ENCODE measurements at regions not wholly inside any gene's neighbourhood (a gene's known extent, or its start where the extent isn't known, plus 50 kb on each side); places are given as distances from the start of the nearest gene placed in this dataset.

GRCh38 chr2:167537743-167538142 lies 649.5 kb downstream of the XIRP2 start:
- no peak overlapping the region for H3K27ac ChIP-seq (ENCODE audit: low read depth in 2 of 2, low read length in 1 of 2)

GRCh38 chr2:167534443-167534842 lies 646.2 kb downstream of the XIRP2 start:
- no peak overlapping the region for H3K9ac ChIP-seq
- no peak overlapping the region for H3K4me2 ChIP-seq
- 37% methylated on average over 1 of the region's 1 CpG for WGBS (ENCODE audit: low lambda C conversion rate)
- CTCF ChIA-PET, result interaction anchor here (1.2 kb wide), 1 partner anchor 242 kb away, joined by 4 read pairs; no protein-coding TSS in a partner anchor
- no peaks in the 10 kb centered on the region for H3K79me2 ChIP-seq (ENCODE audit: insufficient read depth)
- POLR2A ChIA-PET, result no interaction called here
- H2AFZ ChIP-seq (ENCODE audit: low read depth), result no peak overlapping the region
- no peak overlapping the region for H3K27ac ChIP-seq (ENCODE audit: low read depth in 2 of 2, low read length in 1 of 2)
- TF ChIP-seq TCF12 (IDR thresholded peaks at IDR 0.05), result peak; percentile 5; the same call in 1 of the 2 replicates
- TF ChIP-seq CTCF (IDR thresholded peaks at IDR 0.05), result no peak
- H3K4me1 ChIP-seq (ENCODE audit: control insufficient read depth in 1 of 2, insufficient read depth in 2 of 2, low read depth in 1 of 2, low read length in 1 of 2), result no peaks in the 10 kb centered on the region
- no peaks in the 10 kb centered on the region for H3K27me3 ChIP-seq (ENCODE audit: insufficient read depth)
- peaks cover 4% of the 10 kb centered on the region for H3F3A ChIP-seq (replicated peaks; ENCODE audit: insufficient read depth)
- no peak overlapping the region for H3K4me3 ChIP-seq (ENCODE audit: low read depth in 2 of 2, low read length in 1 of 2)
- no peaks in the 10 kb centered on the region for H3K36me3 ChIP-seq (replicated peaks in 1 of 2; ENCODE audit: control insufficient read depth in 1 of 2, insufficient read depth in 2 of 2, low read length in 1 of 2)
- DNase-seq, result no peak
- H3K9me2 ChIP-seq, result no peaks in the 10 kb centered on the region
- H3K9me3 ChIP-seq, result no peaks in the 10 kb centered on the region
- no peaks in the 10 kb centered on the region for H4K20me1 ChIP-seq (ENCODE audit: insufficient read depth)

More at GRCh38 chr2:167537743-167538142, 649.5 kb downstream of the XIRP2 start:
- TF ChIP-seq IRF3 (IDR thresholded peaks at IDR 0.05; ENCODE audit: low read depth, low read length), result no peak
- 80% methylated on average over 4 of the region's 4 CpGs for WGBS (ENCODE audit: low lambda C conversion rate)
- Histone ChIP-seq H3K4me2 (no peak overlapping the region), H4K20me1 (ENCODE audit: insufficient read depth) (no peaks in the 10 kb centered on the region), H3K9me3 (no peaks in the 10 kb centered on the region), H3K4me3 (ENCODE audit: low read depth in 2 of 2, low read length in 1 of 2) (no peak overlapping the region), H3K4me1 (ENCODE audit: control insufficient read depth in 1 of 2, insufficient read depth in 2 of 2, low read depth in 1 of 2, low read length in 1 of 2) (no peaks in the 10 kb centered on the region), H3K27me3 (ENCODE audit: insufficient read depth) (no peaks in the 10 kb centered on the region), H3F3A (replicated peaks; ENCODE audit: insufficient read depth) (peaks cover 4% of the 10 kb centered on the region), H3K36me3 (replicated peaks in 1 of 2; ENCODE audit: control insufficient read depth in 1 of 2, insufficient read depth in 2 of 2, low read length in 1 of 2) (no peaks in the 10 kb centered on the region), H2AFZ (ENCODE audit: low read depth) (no peak overlapping the region), H3K9me2 (no peaks in the 10 kb centered on the region), H3K79me2 (ENCODE audit: insufficient read depth) (no peaks in the 10 kb centered on the region), H3K9ac (no peak overlapping the region)
- ChIA-PET POLR2A (no interaction called here), CTCF (no interaction called here)
- no peak for DNase-seq

- 43% methylated on average over 2 of the region's 2 CpGs for WGBS (ENCODE audit: low lambda C conversion rate)
- ChIA-PET CTCF (no interaction called here), POLR2A (interaction anchor here (0.6 kb wide), 1 partner anchor 32 kb away, joined by 4 read pairs; no protein-coding TSS in a partner anchor)
- TF ChIP-seq YY1 (IDR thresholded peaks at IDR 0.05; ENCODE audit: low read depth), result no peak
- no peak for TF ChIP-seq FOSL2 (IDR thresholded peaks at IDR 0.05; ENCODE audit: borderline replicate concordance, low read depth)
- no peak for TF ChIP-seq EZH2phosphoT487 (IDR thresholded peaks at IDR 0.05; ENCODE audit: borderline replicate concordance, low read depth)
- TF ChIP-seq RFX5 (IDR thresholded peaks at IDR 0.05; ENCODE audit: low read length), result no peak
- TF ChIP-seq USF2 (IDR thresholded peaks at IDR 0.05; ENCODE audit: borderline replicate concordance, low read depth, low read length), result no peak
- no peak for TF ChIP-seq CTCF (IDR thresholded peaks at IDR 0.05)
- TF ChIP-seq ZBTB33 (IDR thresholded peaks at IDR 0.05; ENCODE audit: borderline replicate concordance, low read depth), result no peak
- no peak for TF ChIP-seq ELF1 (IDR thresholded peaks at IDR 0.05)
- no peak for TF ChIP-seq RAD21 (IDR thresholded peaks at IDR 0.05; ENCODE audit: low read length)
- TF ChIP-seq GATA2 (CRISPR knock-in tag; IDR thresholded peaks at IDR 0.05), result no peak
- TF ChIP-seq RXRA (IDR thresholded peaks at IDR 0.05; ENCODE audit: borderline replicate concordance, low read depth), result no peak
- no peak for TF ChIP-seq EP300 (IDR thresholded peaks at IDR 0.05; ENCODE audit: borderline replicate concordance in 1 of 2, low read depth in 1 of 2, low read length in 1 of 2)
Measured at GRCh38 chr2:167524786-167525185, 636.5 kb downstream of the XIRP2 start.

More at GRCh38 chr2:167524786-167525185, 636.5 kb downstream of the XIRP2 start:
- Histone ChIP-seq H3F3A (replicated peaks; ENCODE audit: insufficient read depth) (no peaks in the 10 kb centered on the region), H3K4me2 (no peak overlapping the region), H3K27ac (ENCODE audit: low read depth in 2 of 2, low read length in 1 of 2) (no peak overlapping the region), H4K20me1 (ENCODE audit: insufficient read depth) (no peaks in the 10 kb centered on the region), H3K9me2 (no peaks in the 10 kb centered on the region), H2AFZ (ENCODE audit: low read depth) (no peak overlapping the region), H3K9me3 (no peaks in the 10 kb centered on the region), H3K9ac (no peak overlapping the region), H3K36me3 (replicated peaks in 1 of 2; ENCODE audit: control insufficient read depth in 1 of 2, insufficient read depth in 2 of 2, low read length in 1 of 2) (no peaks in the 10 kb centered on the region), H3K27me3 (ENCODE audit: insufficient read depth) (no peaks in the 10 kb centered on the region), H3K4me1 (ENCODE audit: control insufficient read depth in 1 of 2, insufficient read depth in 2 of 2, low read depth in 1 of 2, low read length in 1 of 2) (no peaks in the 10 kb centered on the region), H3K79me2 (ENCODE audit: insufficient read depth) (no peaks in the 10 kb centered on the region), H3K4me3 (ENCODE audit: low read depth in 2 of 2, low read length in 1 of 2) (no peak overlapping the region)
- DNase-seq, result no peak

All from SK-N-SH (cell line).